WTC11 (cell line): ENCODE measurements at regions not wholly inside any gene's neighbourhood (a gene's known extent, or its start where the extent isn't known, plus 50 kb on each side); places are given as distances from the start of the nearest gene placed in this dataset.

Source experiments
- ATAC-seq: fragments of 200-7000 bp; cut with Tn5 transposase; 2 replicates; pipeline ENCODE4 v1.10.0; 2021; ENCODE audit warnings: mild to moderate bottlenecking, moderate library complexity
- CTCF ChIA-PET: fragments of 300-600 bp; sonication (Branson Sonifier 250); formaldehyde crosslinking; loops from one replicate; lab custom pipeline; 2021; ENCODE audit warnings: antibody characterized with exemption; lab: Charles Lee
- POLR2A ChIA-PET: fragments of 350-600 bp; sonication (Branson Sonifier 250); formaldehyde crosslinking; loops from one replicate; lab custom pipeline; 2021; ENCODE audit warnings: antibody characterized with exemption; lab: Charles Lee
- DNase-seq: peaks from one replicate; pipeline ENCODE4 v3.0.0; 2021; ENCODE audit warnings: low spot score
- H3K27ac Mint-ChIP-seq: 2 replicates; pipeline ENCODE4 v1.8.0; 2021; ENCODE audit warnings: mixed read lengths
- H3K27me3 Mint-ChIP-seq: 2 replicates; pipeline ENCODE4 v1.8.0; 2021; ENCODE audit warnings: low read depth, mild to moderate bottlenecking, moderate library complexity, mixed read lengths
- H3K36me3 Mint-ChIP-seq: 2 replicates; pipeline ENCODE4 v1.8.0; 2021; ENCODE audit warnings: mixed read lengths
- H3K4me1 Mint-ChIP-seq: 2 replicates; pipeline ENCODE4 v1.8.0; 2022; ENCODE audit warnings: mixed read lengths
- H3K4me3 Mint-ChIP-seq: 2 replicates; pipeline ENCODE4 v1.8.0; 2021; ENCODE audit warnings: mild to moderate bottlenecking, moderate library complexity, mixed read lengths
- H3K9me3 Mint-ChIP-seq: 2 replicates; pipeline ENCODE4 v1.8.0; 2021; ENCODE audit warnings: mixed read lengths
- ATF3 ChIP-seq: sonication (generic); formaldehyde crosslinking; conservative IDR thresholded peaks from 2 replicates; pipeline ENCODE4 v1.8.1; 2022; ENCODE audit warnings: mild to moderate bottlenecking, missing genetic modification reagents
- CDX4 ChIP-seq: fragments of 250-450 bp; sonication (Bioruptor Pico); IDR thresholded peaks from 2 replicates; pipeline ENCODE4 v1.9.0; 2021; ENCODE audit warnings: moderate library complexity, mild to moderate bottlenecking, inconsistent platforms, borderline replicate concordance
- E2F1 ChIP-seq: sonication (generic); formaldehyde crosslinking; IDR thresholded peaks from 2 replicates; pipeline ENCODE4 v1.8.0; 2022; ENCODE audit warnings: mild to moderate bottlenecking, missing genetic modification reagents
- E2F5 ChIP-seq: sonication (generic); formaldehyde crosslinking; IDR thresholded peaks from 2 replicates; pipeline ENCODE4 v1.8.1; 2022; ENCODE audit warnings: mild to moderate bottlenecking, moderate library complexity, missing genetic modification reagents
- FOXJ3 ChIP-seq: sonication (generic); formaldehyde crosslinking; IDR thresholded peaks from 2 replicates; pipeline ENCODE4 v1.9.0; 2021; ENCODE audit warnings: missing genetic modification reagents, mild to moderate bottlenecking, borderline replicate concordance
- FOXP1 ChIP-seq: sonication (generic); formaldehyde crosslinking; IDR thresholded peaks from 2 replicates; pipeline ENCODE4 v1.8.0; 2022; ENCODE audit warnings: missing genetic modification reagents, mild to moderate bottlenecking, moderate library complexity, borderline replicate concordance
- GTF2I ChIP-seq: fragments of 250-450 bp; sonication (Bioruptor Pico); conservative IDR thresholded peaks from 2 replicates; pipeline ENCODE4 v1.4.0; 2021; ENCODE audit warnings: mild to moderate bottlenecking
- HMGA2 ChIP-seq: fragments of 250-450 bp; sonication (Bioruptor Pico); IDR thresholded peaks from 2 replicates; pipeline ENCODE4 v1.4.0; 2021; ENCODE audit warnings: mild to moderate bottlenecking, moderate library complexity
- MYBL2 ChIP-seq: sonication (generic); formaldehyde crosslinking; IDR thresholded peaks from 2 replicates; pipeline ENCODE4 v1.8.1; 2023; ENCODE audit warnings: mild to moderate bottlenecking, moderate library complexity, missing genetic modification reagents
- NFE2L1 ChIP-seq: sonication (generic); formaldehyde crosslinking; IDR thresholded peaks from 2 replicates; pipeline ENCODE4 v1.8.1; 2023; ENCODE audit warnings: missing genetic modification reagents
- NFYB ChIP-seq: sonication (generic); formaldehyde crosslinking; conservative IDR thresholded peaks from 2 replicates; pipeline ENCODE4 v1.8.0; 2022; ENCODE audit warnings: low read depth, missing genetic modification reagents
- NR1H2 ChIP-seq: sonication (generic); formaldehyde crosslinking; IDR thresholded peaks from 2 replicates; pipeline ENCODE4 v1.9.0; 2021; ENCODE audit warnings: mild to moderate bottlenecking, moderate library complexity, missing genetic modification reagents
- NR2C2 ChIP-seq: sonication (generic); formaldehyde crosslinking; IDR thresholded peaks from 2 replicates; pipeline ENCODE4 v1.8.0; 2022; ENCODE audit warnings: mild to moderate bottlenecking, missing genetic modification reagents
- OVOL2 ChIP-seq: fragments of 250-450 bp; sonication (Bioruptor Pico); IDR thresholded peaks from 2 replicates; pipeline ENCODE4 v1.9.0; 2021; ENCODE audit warnings: mild to moderate bottlenecking, borderline replicate concordance
- SOX15 ChIP-seq: fragments of 250-450 bp; sonication (Bioruptor Pico); IDR thresholded peaks from 2 replicates; pipeline ENCODE4 v1.9.0; 2021; ENCODE audit warnings: mild to moderate bottlenecking
- TCF7 ChIP-seq: sonication (generic); formaldehyde crosslinking; IDR thresholded peaks from 2 replicates; pipeline ENCODE4 v1.8.0; 2022; ENCODE audit warnings: mild to moderate bottlenecking, low read depth, missing genetic modification reagents, moderate library complexity
- USF1 ChIP-seq: sonication (generic); formaldehyde crosslinking; IDR thresholded peaks from 2 replicates; pipeline ENCODE4 v1.8.0; 2022; ENCODE audit warnings: mild to moderate bottlenecking, missing genetic modification reagents
- ZBTB43 ChIP-seq: sonication (generic); formaldehyde crosslinking; IDR thresholded peaks from 2 replicates; pipeline ENCODE4 v1.8.1; 2023; ENCODE audit warnings: mild to moderate bottlenecking, missing genetic modification reagents
- ZNF263 ChIP-seq: sonication (generic); formaldehyde crosslinking; IDR thresholded peaks from 2 replicates; pipeline ENCODE4 v1.8.1; 2022; ENCODE audit warnings: low read depth, mild to moderate bottlenecking, moderate library complexity, missing genetic modification reagents
- ZNF317 ChIP-seq: sonication (generic); formaldehyde crosslinking; IDR thresholded peaks from 2 replicates; pipeline ENCODE4 v1.8.1; 2023; ENCODE audit warnings: low read depth, mild to moderate bottlenecking, moderate library complexity, missing genetic modification reagents, borderline replicate concordance
- ZNF671 ChIP-seq: fragments of 250-450 bp; sonication (Bioruptor Pico); IDR thresholded peaks from 2 replicates; pipeline ENCODE4 v1.8.0; 2021; ENCODE audit warnings: mild to moderate bottlenecking
- ZSCAN18 ChIP-seq: fragments of 250-450 bp; sonication (Bioruptor Pico); IDR thresholded peaks from 2 replicates; pipeline ENCODE4 v2.1.2; 2022; ENCODE audit warnings: mild to moderate bottlenecking, moderate library complexity

- peak; percentile 76 for ATAC-seq
- no peak overlapping the region for H3K4me3 Mint-ChIP-seq
- no peaks in the 10 kb centered on the region for H3K27me3 Mint-ChIP-seq
- no peaks in the 10 kb centered on the region for H3K36me3 Mint-ChIP-seq
- CTCF ChIA-PET = no interaction called here
- peaks cover 7% of the 10 kb centered on the region for H3K9me3 Mint-ChIP-seq
- POLR2A ChIA-PET = no interaction called here
- no peak for DNase-seq
- H3K27ac Mint-ChIP-seq = no peak overlapping the region
- peaks cover 16% of the 10 kb centered on the region for H3K4me1 Mint-ChIP-seq
- TF ChIP-seq NFYB (no peak), E2F5 (CRISPR knock-in tag) (no peak), FOXJ3 (no peak), MYBL2 (CRISPR knock-in tag) (no peak), NFE2L1 (no peak), TCF7 (CRISPR knock-in tag) (no peak), ZNF263 (CRISPR knock-in tag) (no peak), USF1 (CRISPR knock-in tag) (no peak)
These were observed 110.8 kb upstream of the GRIN3A start for GRCh38 chr9:101849102-101849707.

GRCh38 chr9:101848485-101848919 lies 110.1 kb upstream of the GRIN3A start:
- no peak for DNase-seq
- ChIA-PET POLR2A (no interaction called here), CTCF (no interaction called here)
- no peak overlapping the region for H3K4me3 Mint-ChIP-seq
- TF ChIP-seq ZSCAN18 (CRISPR knock-in tag) = no peak
- TF ChIP-seq SOX15 (CRISPR knock-in tag) = no peak
- no peak for TF ChIP-seq FOXP1 (CRISPR knock-in tag)
- TF ChIP-seq NR2C2 (CRISPR knock-in tag) = no peak
- TF ChIP-seq ZNF317 (CRISPR knock-in tag) = no peak
- no peak for TF ChIP-seq ATF3 (CRISPR knock-in tag)
- no peak for TF ChIP-seq ZNF671 (CRISPR knock-in tag)
- TF ChIP-seq GTF2I (CRISPR knock-in tag) = no peak
- TF ChIP-seq NR1H2 (CRISPR knock-in tag) = no peak
- TF ChIP-seq OVOL2 (CRISPR knock-in tag) = no peak
- TF ChIP-seq CDX4 (CRISPR knock-in tag) = no peak
- TF ChIP-seq ZBTB43 (CRISPR knock-in tag) = no peak
- TF ChIP-seq E2F1 (CRISPR knock-in tag) = no peak
- no peak for TF ChIP-seq HMGA2
- no peak for TF ChIP-seq USF1 (CRISPR knock-in tag)
- H3K4me1 Mint-ChIP-seq = peaks cover 11% of the 10 kb centered on the region
- peaks cover 7% of the 10 kb centered on the region for H3K9me3 Mint-ChIP-seq
- H3K27me3 Mint-ChIP-seq = no peaks in the 10 kb centered on the region
- H3K27ac Mint-ChIP-seq = no peak overlapping the region
- H3K36me3 Mint-ChIP-seq = no peaks in the 10 kb centered on the region
- no peak for ATAC-seq
